Heart left ventricle (tissue), 13 donors: ENCODE measurements at regions not wholly inside any gene's neighbourhood (a gene's known extent, or its start where the extent isn't known, plus 50 kb on each side); places are given as distances from the start of the nearest gene placed in this dataset.
"Not testable (repeated sequence)": the region's sequence is repeated elsewhere in the genome, so short reads cannot be mapped to it uniquely, and the experiment has no call there.

Experiments
- CTCF ChIP-seq, 12 donors: fragments of 200-600 bp; sonication (generic) in 4 of 12; IDR thresholded peaks; one replicate each; pipeline versions ENCODE4 v1.5.0 to v1.8.0; 2018 to 2022; ENCODE audit warnings: antibody characterized with exemption in 12 of 12, mild to moderate bottlenecking in 5 of 12
- POLR2A ChIP-seq, 2 donors: fragments of 450-650 bp; IDR thresholded peaks; one replicate each; pipeline ENCODE4 v1.6.1; 2017; ENCODE audit warnings: antibody characterized with exemption in 2 of 2, mild to moderate bottlenecking in 2 of 2, moderate library complexity in 2 of 2
- donor health status: ischemic (EF 13 %, LVEDD 7.1; RV severe dilation, severe dysfunction).
- donor health status: DM: no; HTN: yes; CAD: no.
- donor health status: DM: no; HTN: no; CAD: no.
- donor health status: ischemic (EF 25% LVEDD 6.9; RV normal size, moderate dysfunction).
- donor health status: ischemic (EF 25% LVEDD 5.7; RV mildly dilated, moderate dysfunction).
- donor health status: ischemic (EF 35%, LVEDD 5.7; RV mildly dilated, moderate dysfunction).
- donor health status: nonischemic (EF 11% LVEDD 7.7; RV severe dilation, severe dysfunction).
- donor health status: DM: yes; HTN: yes; CAD: no.
- donor health status: PGD.
- donor health status: ischemic (EF 29% LVEDD 5.4; RV normal size, mild dysfunction).
- donor health status: nonischemic (EF 23%, LVEDD 6.1; RV moderate dilation, normal function).

- not testable (repeated sequence) for TF ChIP-seq CTCF, POLR2A (IDR thresholded peaks at IDR 0.05)
Measured at GRCh38 chr2:209018633-209019032, 405.2 kb upstream of the MAP2 start.
